ENCODE measurements at regions not wholly inside any gene's neighbourhood (a gene's known extent, or its start where the extent isn't known, plus 50 kb on each side); places are given as distances from the start of the nearest gene placed in this dataset.
A peak's percentile ranks its signal among the peaks of the same experiment; 100 is the strongest.
"Not testable (repeated sequence)": the region's sequence is repeated elsewhere in the genome, so short reads cannot be mapped to it uniquely, and the experiment has no call there.

DNA sequence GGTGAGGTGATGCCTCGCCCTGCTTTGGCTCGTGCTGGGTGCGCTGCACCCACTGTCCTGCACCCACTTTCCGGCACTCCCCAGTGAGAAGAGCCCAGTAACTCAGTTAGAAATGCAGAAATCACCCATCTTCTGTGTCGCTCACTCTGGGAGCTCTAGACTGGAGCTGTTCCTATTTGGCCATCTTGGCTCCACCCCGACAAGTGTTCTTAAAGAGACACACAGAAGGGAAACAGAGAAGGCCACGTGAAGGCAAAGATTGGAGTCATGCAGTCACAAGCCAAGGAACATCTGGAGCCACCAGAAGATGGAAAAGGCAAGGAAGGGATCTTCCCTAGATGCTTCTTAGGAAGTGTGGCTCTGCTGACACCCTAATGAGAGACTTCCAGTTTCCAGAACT lies 170.6 kb upstream of the C1GALT1 start:
- intact Hi-C loops (cut with DNase I); ATAC-seq (ENCODE audit: poor library complexity); DNase-seq: not testable (repeated sequence)

DNA sequence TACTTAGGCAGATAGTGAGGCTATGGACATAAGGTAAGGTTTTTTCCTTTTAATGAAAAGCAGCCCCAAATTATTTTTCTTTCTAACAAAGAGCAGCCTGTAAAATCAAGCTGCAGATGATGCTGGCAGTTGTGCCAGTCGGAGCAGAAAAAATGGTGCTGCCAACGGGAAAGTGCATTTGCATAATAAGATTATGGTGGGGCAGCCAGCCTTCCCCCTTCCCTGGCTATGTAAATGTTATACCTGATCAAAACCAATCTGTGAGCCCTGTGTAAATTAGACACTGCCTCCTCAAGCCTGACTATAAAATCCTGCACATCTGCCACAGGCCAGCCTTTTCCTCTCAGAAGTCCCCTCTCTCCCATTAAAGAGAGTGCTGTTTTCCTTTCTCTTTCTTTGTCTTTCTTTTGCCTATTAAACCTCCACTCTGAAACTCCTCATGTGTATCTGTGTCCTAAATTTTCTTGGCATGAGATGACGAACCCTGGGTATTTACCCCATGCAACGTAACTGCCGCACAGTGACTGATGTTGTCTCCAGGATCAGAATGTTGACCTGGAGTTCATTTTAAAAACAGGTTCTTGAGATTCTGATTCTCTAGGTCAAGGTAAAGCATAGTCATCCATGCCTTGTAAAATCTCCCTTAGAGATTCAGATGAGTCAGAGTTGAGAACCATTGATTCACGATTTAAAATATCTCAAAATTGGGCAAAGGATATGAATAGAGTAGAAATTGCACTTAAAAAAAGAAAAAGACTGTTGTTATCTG lies 167.3 kb upstream of the C1GALT1 start:
- ATAC-seq (ENCODE audit: poor library complexity) (no peak), DNase-seq (no peak)
- intact Hi-C loops (cut with DNase I): no loop called here

DNA sequence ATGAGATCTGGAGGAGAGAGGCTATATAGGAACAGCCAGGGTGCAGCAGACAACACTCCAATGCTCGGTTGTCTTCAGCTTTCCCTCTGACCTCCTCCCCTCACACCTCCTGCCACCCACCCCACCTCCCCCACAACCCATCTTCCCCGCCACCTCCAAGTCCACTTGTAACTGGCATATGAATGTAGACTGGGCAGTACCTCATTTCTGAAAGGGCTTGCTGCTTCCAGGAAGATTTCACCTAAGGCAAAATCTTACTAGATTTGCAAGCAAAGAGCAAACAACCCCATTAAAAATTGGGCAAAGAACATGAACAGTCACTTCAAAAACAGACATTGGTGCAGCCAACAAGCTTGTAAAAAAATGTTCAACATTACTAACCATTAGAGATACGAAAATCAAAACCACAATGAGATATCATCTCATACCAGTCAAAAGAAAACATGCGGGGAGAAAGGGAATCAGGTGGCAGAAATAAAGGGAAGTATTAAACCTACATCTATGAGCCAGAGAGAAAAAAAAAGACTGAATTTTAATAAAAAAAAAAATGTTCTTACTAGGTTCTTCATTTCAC lies 164.6 kb upstream of the C1GALT1 start:
- ATAC-seq (ENCODE audit: poor library complexity) (no peak), DNase-seq (no peak)
- intact Hi-C loops (cut with DNase I): no loop called here

DNA sequence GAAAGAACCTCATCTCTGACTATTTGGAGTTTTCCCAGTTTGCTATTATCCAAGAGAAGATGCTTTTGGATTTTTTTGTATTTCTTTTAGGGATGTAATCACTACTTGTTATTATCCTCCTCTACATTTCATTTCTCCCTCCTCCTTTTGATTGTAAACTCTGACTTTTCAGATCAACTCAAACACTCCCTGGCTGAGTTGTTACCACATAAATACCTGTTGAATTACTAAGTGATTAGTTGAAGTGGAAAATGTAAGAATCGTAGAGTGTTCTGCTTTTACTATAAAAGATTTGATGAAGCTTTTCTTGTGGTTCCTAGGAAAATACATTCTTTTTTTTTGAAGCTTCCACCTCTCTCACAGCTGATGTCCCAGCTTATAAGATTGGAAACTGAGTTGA lies 164.1 kb upstream of the C1GALT1 start:
- DNase-seq (no peak), ATAC-seq (ENCODE audit: poor library complexity) (no peak)
- intact Hi-C loops (cut with DNase I): no loop called here

DNA sequence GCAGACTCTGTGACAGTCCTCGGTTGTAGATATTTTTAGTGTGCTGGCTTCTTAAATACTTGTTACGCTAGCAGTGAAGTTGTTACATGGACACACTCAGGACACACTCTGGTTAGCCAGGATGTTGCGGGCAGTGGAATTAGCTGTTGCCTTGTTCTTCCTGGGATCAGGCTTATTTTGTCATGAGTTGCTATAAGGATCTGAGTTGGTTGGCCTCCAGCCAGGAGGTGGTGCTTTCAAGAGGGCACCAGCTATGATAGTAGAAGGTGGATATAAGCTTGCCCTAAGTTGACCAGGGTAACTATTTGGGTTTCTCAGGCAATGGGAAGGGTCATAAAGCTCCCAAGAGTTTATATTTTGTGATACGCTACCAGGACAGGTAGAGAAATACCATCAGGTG lies 150.1 kb upstream of the C1GALT1 start:
- DNase-seq: no peak
- intact Hi-C loops (cut with DNase I): no loop called here
- ATAC-seq (ENCODE audit: poor library complexity): no peak

DNA sequence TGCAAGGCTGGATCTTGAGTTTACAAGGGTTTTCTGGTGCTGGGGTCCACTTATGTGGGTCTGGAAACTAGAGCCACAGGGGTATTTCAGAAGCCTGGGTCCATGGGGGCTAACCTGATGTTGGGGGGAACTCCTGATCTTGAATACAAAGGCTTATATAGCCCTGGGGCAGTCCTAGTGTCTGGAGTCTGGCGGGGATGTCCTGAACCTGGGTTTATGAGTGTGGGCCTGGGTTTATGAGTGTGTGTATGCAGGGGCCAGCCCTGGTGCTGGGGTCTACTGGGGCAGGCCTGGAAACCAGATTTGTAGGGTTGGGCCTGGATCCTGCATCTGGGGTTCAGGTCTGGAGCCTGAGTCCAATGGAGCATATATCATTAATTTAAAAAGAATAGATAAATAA lies 146.5 kb upstream of the C1GALT1 start:
- ATAC-seq (ENCODE audit: poor library complexity) (no peak), DNase-seq (no peak)
- intact Hi-C loops (cut with DNase I): no loop called here

DNA sequence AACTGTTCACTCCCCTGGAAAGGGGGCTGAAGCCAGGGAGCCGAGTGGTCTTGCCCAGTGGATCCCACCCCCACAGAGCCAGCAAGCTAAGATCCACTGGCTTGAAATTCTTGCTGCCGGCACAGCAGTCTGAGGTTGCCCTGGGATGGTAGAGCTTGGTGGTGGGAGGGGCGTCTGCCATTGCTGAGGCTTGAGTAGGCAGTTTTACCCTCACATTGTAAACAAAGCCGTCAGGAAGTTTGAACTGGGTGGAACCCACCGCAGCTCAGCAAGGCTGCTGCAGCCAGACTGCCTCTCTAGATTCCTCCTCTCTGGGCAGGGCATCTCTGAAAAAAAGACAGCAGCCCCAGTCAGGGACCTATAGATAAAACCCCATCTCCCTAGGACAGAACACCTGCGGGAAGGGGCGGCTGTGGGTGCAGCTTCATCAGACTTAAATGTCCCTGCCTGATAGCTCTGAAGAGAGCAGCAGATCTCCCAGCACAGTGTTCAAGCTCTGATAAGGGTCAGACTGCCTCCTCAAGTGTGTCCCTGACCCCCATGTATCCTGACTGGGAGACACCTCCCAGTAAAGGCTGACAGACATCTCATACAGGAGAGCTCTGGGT lies 140.0 kb upstream of the C1GALT1 start:
- ATAC-seq (ENCODE audit: poor library complexity); intact Hi-C loops (cut with DNase I); DNase-seq: not testable (repeated sequence)

DNA sequence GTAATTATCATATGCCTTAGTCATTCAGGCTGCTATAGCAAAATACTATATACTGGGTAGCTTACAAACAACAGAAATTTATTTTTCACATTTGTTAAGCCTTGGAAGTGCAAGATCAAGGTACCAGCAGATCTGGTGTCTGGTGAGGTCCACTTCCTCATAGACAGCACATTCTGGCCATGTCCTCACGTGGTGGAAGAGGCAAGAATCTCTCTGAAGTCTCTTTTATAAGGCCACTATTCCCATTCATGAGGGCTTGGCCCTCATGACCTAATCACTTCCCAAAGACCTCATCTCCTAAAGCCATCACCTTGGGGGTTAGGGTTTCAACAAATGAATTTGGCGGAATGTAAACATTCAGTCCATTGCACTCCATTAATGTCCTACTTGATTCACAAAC lies 137.5 kb upstream of the C1GALT1 start:
- ATAC-seq (ENCODE audit: poor library complexity) (no peak), DNase-seq (no peak)
- intact Hi-C loops (cut with DNase I): no loop called here

DNA sequence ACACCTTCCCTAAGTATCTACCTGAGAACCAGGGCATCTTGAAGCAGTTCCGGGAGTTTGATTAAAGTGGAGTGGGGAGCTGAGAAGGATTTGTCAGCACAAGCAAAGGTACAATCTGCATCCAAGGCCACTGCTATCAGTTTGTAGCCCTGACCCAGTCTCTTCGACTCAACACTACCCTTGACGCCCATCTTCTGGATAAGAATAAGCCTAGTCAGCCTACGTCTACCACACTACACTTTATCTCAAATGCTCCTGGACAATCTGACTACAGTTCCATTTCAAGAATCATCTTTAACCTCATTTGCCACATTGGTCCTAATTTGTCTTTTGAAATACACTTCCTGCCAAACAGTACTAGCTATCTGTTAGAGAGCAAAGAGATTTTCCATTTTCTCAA lies 134.1 kb upstream of the C1GALT1 start:
- DNase-seq (no peak), ATAC-seq (ENCODE audit: poor library complexity) (no peak)
- intact Hi-C loops (cut with DNase I): no loop called here

DNA sequence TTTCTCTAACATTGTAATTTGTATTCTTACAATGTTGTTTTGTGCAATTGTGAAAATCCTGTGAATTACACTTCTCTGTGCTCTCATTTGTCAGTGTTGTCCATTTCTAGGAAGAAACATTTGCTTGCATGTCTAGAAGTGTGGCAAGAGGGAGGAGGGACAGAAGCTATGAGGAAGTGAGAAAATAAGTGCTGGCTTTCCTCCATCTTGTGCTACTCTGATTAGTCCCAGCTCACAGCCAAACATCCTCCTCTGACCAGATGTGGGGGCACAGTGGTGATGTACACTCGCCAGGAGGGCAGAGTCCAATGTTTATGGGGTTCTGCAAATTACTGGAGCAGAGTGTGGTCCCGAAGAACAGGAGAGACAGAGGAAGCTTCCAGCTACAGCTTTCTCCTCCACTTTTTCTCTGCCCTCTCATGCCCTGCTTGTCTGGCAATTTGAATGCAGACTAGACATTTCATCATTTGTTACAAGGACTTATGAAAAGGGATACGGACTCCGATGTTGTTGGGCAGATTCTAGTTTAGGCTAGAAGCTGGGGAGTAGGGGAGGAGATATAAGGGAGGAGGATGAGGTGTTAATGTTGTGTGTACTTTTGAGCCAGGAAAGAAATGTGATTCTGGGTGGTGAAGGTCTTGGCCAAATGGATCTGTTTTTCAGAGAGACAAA lies 131.0 kb upstream of the C1GALT1 start:
- intact Hi-C loops (cut with DNase I): no loop called here
- no peak for DNase-seq

DNA sequence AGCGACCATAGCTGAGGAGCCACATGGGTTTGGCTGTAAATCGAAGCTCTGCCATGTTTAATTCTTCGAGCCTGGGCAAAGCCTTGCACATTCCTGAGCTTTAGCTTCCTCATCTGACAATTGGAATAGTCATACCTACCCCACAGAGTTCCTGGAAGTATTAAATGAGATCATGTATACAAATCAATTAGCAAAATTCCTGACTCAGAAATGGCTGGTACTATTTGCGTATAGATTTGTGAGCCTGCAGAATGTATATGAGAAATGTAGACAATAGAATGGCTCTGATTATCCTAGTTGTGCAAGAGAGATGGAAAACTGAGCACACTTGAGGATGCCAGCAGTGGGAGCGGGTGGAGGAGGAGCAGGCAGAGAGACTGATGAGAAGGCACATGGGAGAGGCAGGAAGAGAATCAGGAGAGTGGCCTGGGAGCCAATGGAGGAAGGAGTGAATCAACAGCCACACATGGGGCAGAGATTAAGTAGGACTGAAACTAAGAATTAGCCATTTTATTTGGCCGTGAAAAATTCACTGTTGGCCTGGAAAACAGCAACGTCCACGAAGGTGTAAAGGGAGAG lies 128.0 kb upstream of the C1GALT1 start:
- intact Hi-C loops (cut with DNase I): no loop called here
- DNase-seq: no peak
- no peak for ATAC-seq (ENCODE audit: poor library complexity)

More for the DNA sequence above, 131.0 kb upstream of the C1GALT1 start:
- ATAC-seq (ENCODE audit: poor library complexity): peak; percentile 63

DNA sequence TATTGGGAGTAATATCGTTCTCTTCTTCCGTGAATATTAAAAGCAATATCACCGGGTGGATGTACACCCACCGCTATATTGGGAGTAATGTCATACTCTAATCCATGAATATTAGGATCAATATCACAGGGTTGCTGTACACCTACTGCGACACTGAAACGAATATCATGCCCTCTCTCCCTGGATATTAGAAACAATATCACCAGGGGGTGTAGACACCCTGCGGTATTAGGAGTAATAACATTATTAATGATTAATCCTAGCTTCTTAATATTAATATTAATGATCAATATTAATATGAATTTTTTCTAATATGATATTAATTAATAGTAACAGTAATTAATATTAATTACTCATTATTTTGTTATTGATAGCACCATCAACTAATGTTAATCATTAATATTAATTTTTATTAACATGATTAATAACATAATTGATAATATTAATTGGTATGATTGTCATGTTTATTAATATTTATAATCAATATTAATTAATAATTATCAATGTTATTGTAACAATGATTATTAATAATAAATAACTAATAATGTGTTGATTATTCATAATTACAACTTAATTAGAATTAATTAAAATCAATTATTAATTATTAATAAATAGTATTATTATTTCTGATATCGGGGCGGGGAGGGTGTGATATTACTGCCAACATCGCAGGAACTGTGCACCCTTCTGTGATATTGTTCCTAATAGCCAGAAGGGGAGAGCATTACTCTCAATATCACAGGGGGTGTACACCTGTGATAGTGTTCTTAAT lies 121.3 kb upstream of the C1GALT1 start:
- ATAC-seq (ENCODE audit: poor library complexity) (no peak), DNase-seq (no peak)
- intact Hi-C loops (cut with DNase I): no loop called here

DNA sequence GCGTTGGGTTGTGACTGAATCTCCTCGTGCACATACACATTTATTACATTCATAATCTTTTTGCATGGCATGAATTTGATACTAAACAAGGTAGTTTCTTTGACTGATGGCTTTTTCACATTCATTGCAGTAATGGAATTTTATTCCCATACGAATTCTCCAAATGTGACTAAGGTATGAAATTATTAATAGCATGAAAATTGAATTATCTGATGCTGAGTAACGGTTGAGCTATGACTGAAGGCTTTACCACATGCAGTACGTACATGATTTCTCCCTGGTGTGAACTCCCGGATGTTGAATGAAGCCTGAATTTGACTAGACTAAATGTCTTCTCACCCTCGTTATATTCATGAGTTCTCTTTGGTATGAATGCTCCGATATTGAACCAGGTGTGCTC lies 104.4 kb upstream of the C1GALT1 start:
- DNase-seq: no peak
- no peak for ATAC-seq (ENCODE audit: poor library complexity)
- intact Hi-C loops (cut with DNase I): no loop called here

DNA sequence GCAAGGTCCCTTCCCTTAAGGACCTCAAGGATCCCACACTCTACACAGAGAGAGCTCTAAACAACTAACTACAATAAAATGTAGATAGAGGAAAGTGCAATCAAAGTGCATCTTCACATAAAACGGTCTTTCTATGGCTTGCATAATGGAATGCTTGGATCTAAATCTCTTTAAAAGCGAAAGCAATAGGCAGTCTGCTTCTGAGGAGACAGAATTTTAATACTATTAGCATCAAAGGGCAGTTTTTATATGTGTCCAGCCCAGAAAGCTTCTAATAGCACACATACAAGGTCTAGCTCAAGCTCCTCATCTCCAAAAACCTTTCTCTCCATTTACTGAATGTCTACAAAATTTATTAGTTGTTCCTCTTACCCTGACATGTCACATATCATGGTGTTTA lies 101.5 kb upstream of the C1GALT1 start:
- DNase-seq (no peak), ATAC-seq (ENCODE audit: poor library complexity) (no peak)
- intact Hi-C loops (cut with DNase I): no loop called here

DNA sequence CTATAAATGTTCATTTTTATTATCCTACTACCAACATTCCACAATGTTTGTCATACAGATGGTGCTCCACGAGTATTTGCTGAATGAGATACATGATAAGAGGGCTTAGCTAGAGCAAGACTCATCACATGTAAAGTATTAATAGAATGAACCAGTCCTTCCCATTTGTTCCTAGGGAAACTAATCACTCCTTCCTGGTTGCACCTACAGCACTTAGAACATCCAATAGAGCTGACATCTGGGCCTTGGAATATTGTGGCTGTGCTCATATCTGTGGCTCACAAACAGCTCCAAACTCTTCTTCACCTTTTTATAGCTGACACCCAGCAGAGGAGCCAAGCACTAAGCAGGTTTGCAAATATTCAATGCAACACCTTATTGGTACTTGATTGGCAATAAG lies 91.9 kb upstream of the C1GALT1 start:
- intact Hi-C loops (cut with DNase I): no loop called here
- ATAC-seq (ENCODE audit: poor library complexity): no peak
- DNase-seq: no peak

DNA sequence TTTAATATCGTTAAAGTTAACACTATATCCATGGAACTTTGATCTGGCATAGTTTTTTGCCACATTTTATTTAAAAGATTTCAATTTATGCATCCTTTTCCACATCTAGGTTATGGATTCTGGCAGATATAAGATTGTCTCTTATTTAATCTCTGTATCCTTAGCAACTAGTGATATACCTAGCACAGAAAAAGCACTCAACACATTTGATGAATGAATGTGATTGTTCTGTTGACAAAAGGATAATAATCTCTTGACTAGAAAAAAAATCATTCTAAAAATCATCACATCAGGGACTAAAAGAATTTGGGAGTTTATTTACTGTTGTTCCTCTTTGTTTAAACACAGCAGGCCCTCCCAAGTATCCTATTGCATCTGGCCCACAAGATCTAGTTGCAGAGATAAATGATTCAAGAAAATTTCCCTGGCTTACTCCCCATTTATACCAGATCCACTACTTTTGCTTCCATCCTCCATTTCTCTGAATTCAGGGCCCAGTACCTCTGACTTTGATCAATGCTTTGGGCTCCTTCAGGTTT lies 84.0 kb upstream of the C1GALT1 start:
- intact Hi-C loops (cut with DNase I): no loop called here
- ATAC-seq (ENCODE audit: poor library complexity) (no peak), DNase-seq (no peak)

DNA sequence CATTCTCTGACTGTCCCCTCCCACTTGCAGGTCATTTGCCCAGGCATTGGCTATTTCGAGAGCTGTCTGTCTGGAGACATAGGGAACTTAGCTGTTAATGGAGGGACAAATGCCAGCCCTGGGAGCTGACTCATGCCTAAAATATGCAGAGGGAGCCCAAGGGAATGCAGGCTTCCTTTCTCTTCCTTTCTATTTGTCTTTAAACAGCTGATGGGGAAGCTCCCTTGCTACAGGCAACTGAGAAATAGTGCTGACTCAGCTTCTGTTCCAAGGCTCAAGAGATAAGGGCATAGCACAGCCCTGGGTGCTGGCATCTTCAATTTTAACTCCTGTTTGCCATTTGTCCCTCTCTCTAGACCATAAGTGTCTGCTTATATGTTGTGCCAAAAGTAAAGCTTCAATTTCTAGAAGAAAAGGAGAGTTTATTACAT lies 82.7 kb upstream of the C1GALT1 start:
- ATAC-seq (ENCODE audit: poor library complexity) (peak; percentile 96), DNase-seq (peak; percentile 75)
- intact Hi-C loops (cut with DNase I): loop anchor here (5.0 kb wide), 1 partner anchor 443 kb away; no protein-coding TSS in a partner anchor

DNA sequence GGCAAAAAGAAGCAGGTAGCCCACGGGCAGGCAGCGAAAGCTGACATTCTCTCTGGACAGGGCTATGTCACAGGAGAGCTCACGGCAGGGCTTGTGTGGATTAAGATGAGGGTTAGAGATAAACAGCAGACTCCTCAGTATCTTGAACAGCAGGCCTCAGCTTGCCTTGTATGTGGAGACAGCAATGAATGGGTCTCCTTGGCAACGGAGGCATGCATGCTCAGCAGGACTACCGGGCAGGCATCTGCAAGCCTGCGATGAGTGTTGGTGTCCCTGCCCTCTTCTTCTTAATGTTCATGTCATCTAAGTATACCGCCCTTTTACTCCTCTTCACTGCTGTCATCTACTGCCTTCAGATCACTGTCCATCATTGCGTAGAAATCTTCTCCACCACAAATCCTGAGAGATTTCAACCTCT lies 81.9 kb upstream of the C1GALT1 start:
- intact Hi-C loops (cut with DNase I): loop anchor here (5.0 kb wide), 1 partner anchor 442 kb away; no protein-coding TSS in a partner anchor
- no peak for DNase-seq
- no peak for ATAC-seq (ENCODE audit: poor library complexity)
